ENCODE measurements at regions not wholly inside any gene's neighbourhood (a gene's known extent, or its start where the extent isn't known, plus 50 kb on each side); places are given as distances from the start of the nearest gene placed in this dataset.

GRCh38 chr9:134234687-134235359 is 70.5 kb upstream of the RNU6ATAC start:
- Histone ChIP-seq H2AFZ (ENCODE audit: low read length, unreplicated experiment) (no peak overlapping the region), H3K4me1 (ENCODE audit: control insufficient read depth, insufficient read depth, low read length, unreplicated experiment) (peaks cover 14% of the 10 kb centered on the region), H3K79me2 (ENCODE audit: control insufficient read depth, insufficient read depth, low read length, unreplicated experiment) (no peaks in the 10 kb centered on the region), H3K27me3 (ENCODE audit: insufficient read depth, low read length) (0 out of 2 replicates have a peak, but pooled peaks cover 4% of the 10 kb centered on the region), H3K4me3 (ENCODE audit: low read depth, low read length) (no peak overlapping the region), H3K36me3 (ENCODE audit: insufficient read depth, low read length) (no peaks in the 10 kb centered on the region), H3K27ac (ENCODE audit: low read depth, low read length) (no peak overlapping the region)

- peaks cover 14% of the 10 kb centered on the region for H3K4me1 ChIP-seq (ENCODE audit: control insufficient read depth, insufficient read depth, low read length, unreplicated experiment)
- H3K4me3 ChIP-seq (ENCODE audit: low read depth, low read length), result no peak overlapping the region
- H3K36me3 ChIP-seq (ENCODE audit: insufficient read depth, low read length), result no peaks in the 10 kb centered on the region
- peaks cover 9% of the 10 kb centered on the region; the same call in 1 of the 2 replicates for H3K27me3 ChIP-seq (ENCODE audit: insufficient read depth, low read length)
- no peak overlapping the region for H3K27ac ChIP-seq (ENCODE audit: low read depth, low read length)
- H3K79me2 ChIP-seq (ENCODE audit: control insufficient read depth, insufficient read depth, low read length, unreplicated experiment), result no peaks in the 10 kb centered on the region
- no peak overlapping the region for H2AFZ ChIP-seq (ENCODE audit: low read length, unreplicated experiment)
Measured at GRCh38 chr9:134235366-134235765, 71.0 kb upstream of the RNU6ATAC start.

GRCh38 chr9:134236001-134236421 is 71.6 kb upstream of the RNU6ATAC start:
- H3K27me3 ChIP-seq (ENCODE audit: insufficient read depth, low read length), result peaks cover 10% of the 10 kb centered on the region; the same call in 1 of the 2 replicates

GRCh38 chr9:134236935-134237629 is 72.7 kb upstream of the RNU6ATAC start:
- Histone ChIP-seq H3K36me3 (ENCODE audit: insufficient read depth, low read length) (no peaks in the 10 kb centered on the region), H3K27ac (ENCODE audit: low read depth, low read length) (no peak overlapping the region), H2AFZ (ENCODE audit: low read length, unreplicated experiment) (no peak overlapping the region), H3K4me3 (ENCODE audit: low read depth, low read length) (no peak overlapping the region), H3K79me2 (ENCODE audit: control insufficient read depth, insufficient read depth, low read length, unreplicated experiment) (no peaks in the 10 kb centered on the region), H3K27me3 (ENCODE audit: insufficient read depth, low read length) (peaks cover 13% of the 10 kb centered on the region; the same call in 1 of the 2 replicates), H3K4me1 (ENCODE audit: control insufficient read depth, insufficient read depth, low read length, unreplicated experiment) (peaks cover 10% of the 10 kb centered on the region)

More at GRCh38 chr9:134236001-134236421, 71.6 kb upstream of the RNU6ATAC start:
- Histone ChIP-seq H3K79me2 (ENCODE audit: control insufficient read depth, insufficient read depth, low read length, unreplicated experiment) (no peaks in the 10 kb centered on the region), H3K4me3 (ENCODE audit: low read depth, low read length) (no peak overlapping the region), H2AFZ (ENCODE audit: low read length, unreplicated experiment) (no peak overlapping the region), H3K4me1 (ENCODE audit: control insufficient read depth, insufficient read depth, low read length, unreplicated experiment) (peaks cover 13% of the 10 kb centered on the region), H3K27ac (ENCODE audit: low read depth, low read length) (no peak overlapping the region), H3K36me3 (ENCODE audit: insufficient read depth, low read length) (no peaks in the 10 kb centered on the region)

GRCh38 chr9:134237630-134238265 is 73.4 kb upstream of the RNU6ATAC start:
- Histone ChIP-seq H2AFZ (ENCODE audit: low read length, unreplicated experiment) (no peak overlapping the region), H3K4me3 (ENCODE audit: low read depth, low read length) (no peak overlapping the region), H3K79me2 (ENCODE audit: control insufficient read depth, insufficient read depth, low read length, unreplicated experiment) (no peaks in the 10 kb centered on the region), H3K36me3 (ENCODE audit: insufficient read depth, low read length) (no peaks in the 10 kb centered on the region), H3K4me1 (ENCODE audit: control insufficient read depth, insufficient read depth, low read length, unreplicated experiment) (peaks cover 10% of the 10 kb centered on the region), H3K27me3 (ENCODE audit: insufficient read depth, low read length) (peaks cover 18% of the 10 kb centered on the region; the same call in 1 of the 2 replicates), H3K27ac (ENCODE audit: low read depth, low read length) (no peak overlapping the region)

GRCh38 chr9:134239130-134239903 is 75.0 kb upstream of the RNU6ATAC start:
- no peaks in the 10 kb centered on the region for H3K36me3 ChIP-seq (ENCODE audit: insufficient read depth, low read length)

GRCh38 chr9:134239939-134240338 is 75.6 kb upstream of the RNU6ATAC start:
- no peaks in the 10 kb centered on the region for H3K36me3 ChIP-seq (ENCODE audit: insufficient read depth, low read length)

More at GRCh38 chr9:134239130-134239903, 75.0 kb upstream of the RNU6ATAC start:
- no peak overlapping the region for H3K27ac ChIP-seq (ENCODE audit: low read depth, low read length)
- peaks cover 15% of the 10 kb centered on the region for H3K4me1 ChIP-seq (ENCODE audit: control insufficient read depth, insufficient read depth, low read length, unreplicated experiment)
- H3K79me2 ChIP-seq (ENCODE audit: control insufficient read depth, insufficient read depth, low read length, unreplicated experiment), result no peaks in the 10 kb centered on the region
- H3K4me3 ChIP-seq (ENCODE audit: low read depth, low read length), result no peak overlapping the region
- H3K27me3 ChIP-seq (ENCODE audit: insufficient read depth, low read length), result peaks cover 31% of the 10 kb centered on the region; the same call in 1 of the 2 replicates
- no peak overlapping the region for H2AFZ ChIP-seq (ENCODE audit: low read length, unreplicated experiment)

GRCh38 chr9:134240361-134240760 is 76.0 kb upstream of the RNU6ATAC start:
- no peak overlapping the region for H3K4me3 ChIP-seq (ENCODE audit: low read depth, low read length)
- no peak overlapping the region for H3K27ac ChIP-seq (ENCODE audit: low read depth, low read length)
- H3K4me1 ChIP-seq (ENCODE audit: control insufficient read depth, insufficient read depth, low read length, unreplicated experiment), result peaks cover 15% of the 10 kb centered on the region
- no peaks in the 10 kb centered on the region for H3K36me3 ChIP-seq (ENCODE audit: insufficient read depth, low read length)
- H2AFZ ChIP-seq (ENCODE audit: low read length, unreplicated experiment), result no peak overlapping the region
- no peaks in the 10 kb centered on the region for H3K79me2 ChIP-seq (ENCODE audit: control insufficient read depth, insufficient read depth, low read length, unreplicated experiment)
- peaks cover 40% of the 10 kb centered on the region; the same call in 1 of the 2 replicates for H3K27me3 ChIP-seq (ENCODE audit: insufficient read depth, low read length)

More at GRCh38 chr9:134239939-134240338, 75.6 kb upstream of the RNU6ATAC start:
- Histone ChIP-seq H2AFZ (ENCODE audit: low read length, unreplicated experiment) (no peak overlapping the region), H3K4me1 (ENCODE audit: control insufficient read depth, insufficient read depth, low read length, unreplicated experiment) (peaks cover 15% of the 10 kb centered on the region), H3K79me2 (ENCODE audit: control insufficient read depth, insufficient read depth, low read length, unreplicated experiment) (no peaks in the 10 kb centered on the region), H3K27me3 (ENCODE audit: insufficient read depth, low read length) (peaks cover 38% of the 10 kb centered on the region; the same call in 1 of the 2 replicates), H3K4me3 (ENCODE audit: low read depth, low read length) (no peak overlapping the region), H3K27ac (ENCODE audit: low read depth, low read length) (no peak overlapping the region)

GRCh38 chr9:134242706-134243105 is 78.3 kb upstream of the RNU6ATAC start:
- no peaks in the 10 kb centered on the region for H3K79me2 ChIP-seq (ENCODE audit: control insufficient read depth, insufficient read depth, low read length, unreplicated experiment)
- H3K4me3 ChIP-seq (ENCODE audit: low read depth, low read length), result no peak overlapping the region
- H3K36me3 ChIP-seq (ENCODE audit: insufficient read depth, low read length), result no peaks in the 10 kb centered on the region
- H3K27ac ChIP-seq (ENCODE audit: low read depth, low read length), result no peak overlapping the region
- H2AFZ ChIP-seq (ENCODE audit: low read length, unreplicated experiment), result no peak overlapping the region
- peaks cover 40% of the 10 kb centered on the region; the same call in 1 of the 2 replicates for H3K27me3 ChIP-seq (ENCODE audit: insufficient read depth, low read length)
- H3K4me1 ChIP-seq (ENCODE audit: control insufficient read depth, insufficient read depth, low read length, unreplicated experiment), result peaks cover 5% of the 10 kb centered on the region
